H9 (cell line): ENCODE measurements at regions not wholly inside any gene's neighbourhood (a gene's known extent, or its start where the extent isn't known, plus 50 kb on each side); places are given as distances from the start of the nearest gene placed in this dataset.

Experiments
- DNase-seq: peaks from one replicate; pipeline ENCODE4 v3.0.0-alpha.2; 2017
- H2AFZ ChIP-seq: one replicate; pipeline ENCODE4 v1.6.1; 2013; ENCODE audit warnings: mild to moderate bottlenecking, low read length, control low read depth, moderate library complexity
- H2AK5ac ChIP-seq: 2 replicates; pipeline ENCODE4 v1.6.1; 2013; ENCODE audit warnings: low read length, control low read depth, mixed read lengths; ENCODE audit not compliant: insufficient read length
- H2BK120ac ChIP-seq: one replicate; pipeline ENCODE4 v1.6.1; 2013; ENCODE audit warnings: low read depth, mild to moderate bottlenecking, low read length, control low read depth, inconsistent platforms; ENCODE audit not compliant: poor library complexity, severe bottlenecking
- H2BK12ac ChIP-seq: 2 replicates; pipeline ENCODE4 v1.6.1; 2013; ENCODE audit warnings: low read length, control low read depth, mixed read lengths, low read depth; ENCODE audit not compliant: insufficient read length
- H2BK15ac ChIP-seq: 2 replicates; pipeline ENCODE4 v1.6.1; 2013; ENCODE audit warnings: low read depth, low read length, control low read depth
- H2BK20ac ChIP-seq: one replicate; pipeline ENCODE4 v1.6.1; 2013; ENCODE audit warnings: low read depth, mild to moderate bottlenecking, low read length, control low read depth, inconsistent platforms; ENCODE audit not compliant: poor library complexity, severe bottlenecking
- H2BK5ac ChIP-seq: 2 replicates; pipeline ENCODE4 v1.6.1; 2013; ENCODE audit warnings: low read length, control low read depth, mixed read lengths; ENCODE audit not compliant: insufficient read length
- H3K14ac ChIP-seq: 2 replicates; pipeline ENCODE4 v1.6.1; 2013; ENCODE audit warnings: low read length, control low read depth; ENCODE audit not compliant: insufficient read depth
- H3K18ac ChIP-seq: 2 replicates; pipeline ENCODE4 v1.6.1; 2013; ENCODE audit warnings: low read depth, mild to moderate bottlenecking, mixed read lengths, low read length, control low read depth; ENCODE audit not compliant: insufficient read length
- H3K23ac ChIP-seq: 2 replicates; pipeline ENCODE4 v1.6.1; 2013; ENCODE audit warnings: low read length, control low read depth, mixed read lengths, low read depth; ENCODE audit not compliant: insufficient read length
- H3K23me2 ChIP-seq: 2 replicates; pipeline ENCODE4 v1.6.1; 2013; ENCODE audit warnings: low read depth, mild to moderate bottlenecking, mixed read lengths, low read length, control low read depth; ENCODE audit not compliant: insufficient read length, poor library complexity, severe bottlenecking
- H3K27ac ChIP-seq: 2 replicates; pipeline ENCODE4 v1.5.1; 2013; ENCODE audit warnings: low read length, control low read depth, mixed read lengths, low read depth; ENCODE audit not compliant: insufficient read length
- H3K27me3 ChIP-seq: 2 replicates; pipeline ENCODE4 v1.6.1; 2013; ENCODE audit warnings: low read length, control low read depth, inconsistent platforms; ENCODE audit not compliant: insufficient read depth
- H3K4ac ChIP-seq: 2 replicates; pipeline ENCODE4 v1.6.1; 2013; ENCODE audit warnings: low read depth, mild to moderate bottlenecking, control low read depth, inconsistent platforms, low read length, moderate library complexity
- H3K4me1 ChIP-seq: 2 replicates; pipeline ENCODE4 v1.6.1; 2013; ENCODE audit warnings: low read length, control low read depth, inconsistent platforms; ENCODE audit not compliant: insufficient read depth
- H3K4me2 ChIP-seq: 2 replicates; pipeline ENCODE4 v1.6.1; 2013; ENCODE audit warnings: low read length, control low read depth, mixed read lengths; ENCODE audit not compliant: insufficient read length, insufficient read depth
- H3K56ac ChIP-seq: 2 replicates; pipeline ENCODE4 v1.6.1; 2013; ENCODE audit warnings: low read depth, mild to moderate bottlenecking, mixed read lengths, low read length, control low read depth; ENCODE audit not compliant: insufficient read length
- H3K79me1 ChIP-seq: 2 replicates; pipeline ENCODE4 v1.6.1; 2013; ENCODE audit warnings: low read depth, mild to moderate bottlenecking, moderate library complexity, low read length, control low read depth, inconsistent platforms; ENCODE audit not compliant: insufficient read depth, poor library complexity, severe bottlenecking
- H3K79me2 ChIP-seq: 2 replicates; pipeline ENCODE4 v1.6.1; 2013; ENCODE audit warnings: low read length, control low read depth, inconsistent platforms; ENCODE audit not compliant: insufficient read depth
- H3K9ac ChIP-seq: 2 replicates; pipeline ENCODE4 v1.6.1; 2013; ENCODE audit warnings: low read length, control low read depth, mixed read lengths; ENCODE audit not compliant: insufficient read length; ENCODE audit errors: extremely low read depth
- H3K9me3 ChIP-seq: one replicate; pipeline ENCODE4 v1.6.1; 2013; ENCODE audit warnings: low read depth, low read length, inconsistent platforms; ENCODE audit not compliant: control insufficient read depth
- H3T11ph ChIP-seq: one replicate; pipeline ENCODE4 v1.6.1; 2013; ENCODE audit warnings: mild to moderate bottlenecking, low read length, control low read depth, inconsistent platforms
- H4K20me1 ChIP-seq: one replicate; pipeline ENCODE4 v1.6.1; 2013; ENCODE audit not compliant: control insufficient read depth, insufficient read length, insufficient read depth
- H4K5ac ChIP-seq: 2 replicates; pipeline ENCODE4 v1.6.1; 2013; ENCODE audit warnings: low read depth, mild to moderate bottlenecking, mixed read lengths, low read length, control low read depth; ENCODE audit not compliant: insufficient read length
- H4K8ac ChIP-seq: replicated peaks from 2 replicates; pipeline ENCODE4 v1.6.1; 2013; ENCODE audit warnings: low read length, control low read depth, mixed read lengths, low read depth; ENCODE audit not compliant: insufficient read length
- H4K91ac ChIP-seq: 2 replicates; pipeline ENCODE4 v1.6.1; 2013; ENCODE audit warnings: low read depth, mild to moderate bottlenecking, moderate library complexity, mixed read lengths, low read length, control low read depth; ENCODE audit not compliant: insufficient read length
- H3K27ac Mint-ChIP-seq, 3 experiments: 2 replicates in 2 of 3; 3 replicates in 1 of 3; pipeline ENCODE4 v1.8.0; 2020 to 2021; ENCODE audit warnings: mixed read lengths in 3 of 3, mild to moderate bottlenecking in 1 of 3, moderate library complexity in 1 of 3
- H3K27me3 Mint-ChIP-seq: 2 replicates; pipeline ENCODE4 v1.8.0; 2021; ENCODE audit warnings: low read depth, mild to moderate bottlenecking, moderate library complexity, mixed read lengths
- H3K36me3 Mint-ChIP-seq, 3 experiments: 2 replicates in 2 of 3; 3 replicates in 1 of 3; pipeline ENCODE4 v1.8.0; 2020 to 2021; ENCODE audit warnings: low read depth in 3 of 3, mixed read lengths in 3 of 3; ENCODE audit not compliant: insufficient read depth in 1 of 3
- H3K4me1 Mint-ChIP-seq, 2 experiments: 2 replicates each; pipeline ENCODE4 v1.8.0; 2020; ENCODE audit warnings: mixed read lengths in 2 of 2
- H3K4me3 Mint-ChIP-seq, 2 experiments: 2 replicates in 1 of 2; 3 replicates in 1 of 2; pipeline ENCODE4 v1.8.0; 2020 to 2021; ENCODE audit warnings: mild to moderate bottlenecking in 2 of 2, mixed read lengths in 2 of 2, moderate library complexity in 1 of 2
- H3K9me3 Mint-ChIP-seq, 2 experiments: 2 replicates in 1 of 2; 3 replicates in 1 of 2; pipeline ENCODE4 v1.8.0; 2020; ENCODE audit warnings: mild to moderate bottlenecking in 2 of 2, mixed read lengths in 2 of 2, moderate library complexity in 1 of 2
- WGBS: extraction: QIAGEN DNeasy Blood & Tissue Kit; methylation state at CpG from one replicate; pipeline ENCODE4 v1.1.7; 2013; ENCODE audit warnings: missing lambda C conversion rate, low lambda C conversion rate, mixed read lengths; ENCODE audit not compliant: insufficient read length; ENCODE audit errors: extremely low coverage; 5-methylcytosine and 5-hydroxymethylcytosine counted together
- TF ChIP-seq, protein P1 (sequence below): fragments of 200-600 bp; sonication (generic); conservative IDR thresholded peaks from 3 replicates; pipeline ENCODE4 v1.8.0; 2021; ENCODE audit warnings: antibody characterized with exemption, mild to moderate bottlenecking

- Histone ChIP-seq H3K79me2 (no peaks in the 10 kb centered on the region), H2BK5ac (no peak overlapping the region), H3K9ac (no peak overlapping the region), H3K23ac (no peak overlapping the region), H2AK5ac (no peak overlapping the region), H3K14ac (no peak overlapping the region), H2BK120ac (no peak overlapping the region), H3K23me2 (no peaks in the 10 kb centered on the region), H3K9me3 (peaks cover 5% of the 10 kb centered on the region), H2BK15ac (no peak overlapping the region), H2BK12ac (no peak overlapping the region), H3K27ac (no peak overlapping the region), H4K91ac (no peak overlapping the region), H4K20me1 (no peaks in the 10 kb centered on the region), H2BK20ac (no peak overlapping the region), H4K8ac (no peak overlapping the region), H3K4me2 (no peak overlapping the region), H3K27me3 (no peaks in the 10 kb centered on the region), H3K4ac (no peak overlapping the region), H3K79me1 (no peaks in the 10 kb centered on the region), H4K5ac (no peak overlapping the region), H3K56ac (no peak overlapping the region), H2AFZ (no peak overlapping the region), H3K18ac (no peak overlapping the region), H3K4me1 (no peaks in the 10 kb centered on the region), H3T11ph (no peak overlapping the region)
- TF ChIP-seq, protein P1, sequence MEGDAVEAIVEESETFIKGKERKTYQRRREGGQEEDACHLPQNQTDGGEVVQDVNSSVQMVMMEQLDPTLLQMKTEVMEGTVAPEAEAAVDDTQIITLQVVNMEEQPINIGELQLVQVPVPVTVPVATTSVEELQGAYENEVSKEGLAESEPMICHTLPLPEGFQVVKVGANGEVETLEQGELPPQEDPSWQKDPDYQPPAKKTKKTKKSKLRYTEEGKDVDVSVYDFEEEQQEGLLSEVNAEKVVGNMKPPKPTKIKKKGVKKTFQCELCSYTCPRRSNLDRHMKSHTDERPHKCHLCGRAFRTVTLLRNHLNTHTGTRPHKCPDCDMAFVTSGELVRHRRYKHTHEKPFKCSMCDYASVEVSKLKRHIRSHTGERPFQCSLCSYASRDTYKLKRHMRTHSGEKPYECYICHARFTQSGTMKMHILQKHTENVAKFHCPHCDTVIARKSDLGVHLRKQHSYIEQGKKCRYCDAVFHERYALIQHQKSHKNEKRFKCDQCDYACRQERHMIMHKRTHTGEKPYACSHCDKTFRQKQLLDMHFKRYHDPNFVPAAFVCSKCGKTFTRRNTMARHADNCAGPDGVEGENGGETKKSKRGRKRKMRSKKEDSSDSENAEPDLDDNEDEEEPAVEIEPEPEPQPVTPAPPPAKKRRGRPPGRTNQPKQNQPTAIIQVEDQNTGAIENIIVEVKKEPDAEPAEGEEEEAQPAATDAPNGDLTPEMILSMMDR, result no peak
- Mint-ChIP-seq H3K36me3 (peaks cover 6 to 26% (median 8%) of the 10 kb centered on the region in 3 experiments), H3K4me3 (no peak overlapping the region), H3K4me1 (peaks cover 17 to 22% of the 10 kb centered on the region in 2 experiments), H3K27me3 (peaks cover 3% of the 10 kb centered on the region), H3K9me3 (peaks cover 19 to 23% of the 10 kb centered on the region in 2 experiments), H3K27ac (no peak overlapping the region)
- DNase-seq, result no peak
- no CpG with 5 or more reads among the region's 17 CpGs for WGBS
Measured at GRCh38 chr6:156601152-156602065, 175.8 kb upstream of the ARID1B start.
